ENCODE measurements at regions not wholly inside any gene's neighbourhood (a gene's known extent, or its start where the extent isn't known, plus 50 kb on each side); places are given as distances from the start of the nearest gene placed in this dataset.

- TF ChIP-seq, protein P1, sequence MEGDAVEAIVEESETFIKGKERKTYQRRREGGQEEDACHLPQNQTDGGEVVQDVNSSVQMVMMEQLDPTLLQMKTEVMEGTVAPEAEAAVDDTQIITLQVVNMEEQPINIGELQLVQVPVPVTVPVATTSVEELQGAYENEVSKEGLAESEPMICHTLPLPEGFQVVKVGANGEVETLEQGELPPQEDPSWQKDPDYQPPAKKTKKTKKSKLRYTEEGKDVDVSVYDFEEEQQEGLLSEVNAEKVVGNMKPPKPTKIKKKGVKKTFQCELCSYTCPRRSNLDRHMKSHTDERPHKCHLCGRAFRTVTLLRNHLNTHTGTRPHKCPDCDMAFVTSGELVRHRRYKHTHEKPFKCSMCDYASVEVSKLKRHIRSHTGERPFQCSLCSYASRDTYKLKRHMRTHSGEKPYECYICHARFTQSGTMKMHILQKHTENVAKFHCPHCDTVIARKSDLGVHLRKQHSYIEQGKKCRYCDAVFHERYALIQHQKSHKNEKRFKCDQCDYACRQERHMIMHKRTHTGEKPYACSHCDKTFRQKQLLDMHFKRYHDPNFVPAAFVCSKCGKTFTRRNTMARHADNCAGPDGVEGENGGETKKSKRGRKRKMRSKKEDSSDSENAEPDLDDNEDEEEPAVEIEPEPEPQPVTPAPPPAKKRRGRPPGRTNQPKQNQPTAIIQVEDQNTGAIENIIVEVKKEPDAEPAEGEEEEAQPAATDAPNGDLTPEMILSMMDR (IDR thresholded peaks at IDR 0.05; ENCODE audit: insufficient read depth, low read depth, low read length): no peak
- no peak for TF ChIP-seq EZH2 (IDR thresholded peaks at IDR 0.05; ENCODE audit: insufficient read depth, low read length)
These were observed 179.3 kb downstream of the RNF152 start for GRCh38 chr18:61713502-61713901.
